Heart left ventricle (tissue), 16 donors: ENCODE measurements at regions not wholly inside any gene's neighbourhood (a gene's known extent, or its start where the extent isn't known, plus 50 kb on each side); places are given as distances from the start of the nearest gene placed in this dataset.

Experiments
- ATAC-seq, 4 donors: fragments of 200-7000 bp; cut with Tn5 transposase; one replicate each; pipeline ENCODE4 v1.9.1; 2020 to 2022; ENCODE audit warnings: moderate library complexity in 4 of 4, mild to moderate bottlenecking in 3 of 4, moderate number of reproducible peaks in 1 of 4
- DNase-seq, 5 donors: peaks; one replicate each; pipeline ENCODE4 v3.0.0-alpha.2; 2020
- H3K27ac ChIP-seq, 12 donors: fragments of 200-600 bp; sonication (generic) in 4 of 12; one replicate each; pipeline versions ENCODE4 v1.5.0 to v1.8.0; 2016 to 2022; ENCODE audit warnings: mild to moderate bottlenecking in 2 of 12
- H3K27me3 ChIP-seq, 9 donors: fragments of 200-600 bp; sonication (generic) in 2 of 9; one replicate each; pipeline versions ENCODE4 v1.5.1 to v1.8.0; 2016 to 2022; ENCODE audit warnings: mild to moderate bottlenecking in 3 of 9
- H3K36me3 ChIP-seq, 9 donors: fragments of 200-600 bp; sonication (generic) in 2 of 9; one replicate each; pipeline versions ENCODE4 v1.5.0 to v1.8.0; 2018 to 2022; ENCODE audit warnings: mild to moderate bottlenecking in 2 of 9
- H3K4me1 ChIP-seq, 12 donors: fragments of 200-600 bp; sonication (generic) in 4 of 12; one replicate each; pipeline versions ENCODE4 v1.5.0 to v1.8.0; 2016 to 2022; ENCODE audit warnings: mild to moderate bottlenecking in 3 of 12
- H3K4me3 ChIP-seq, 12 donors: fragments of 200-600 bp; sonication (generic) in 4 of 12; one replicate each; pipeline versions ENCODE4 v1.5.0 to v1.8.0; 2017 to 2022; ENCODE audit warnings: mild to moderate bottlenecking in 9 of 12, moderate library complexity in 4 of 12
- H3K9me3 ChIP-seq, 12 donors: fragments of 200-600 bp; sonication (generic) in 4 of 12; one replicate each; pipeline versions ENCODE4 v1.5.0 to v1.8.0; 2016 to 2022; ENCODE audit warnings: mild to moderate bottlenecking in 1 of 12
- POLR2A ChIP-seq, 2 donors: fragments of 450-650 bp; IDR thresholded peaks; one replicate each; pipeline ENCODE4 v1.6.1; 2017; ENCODE audit warnings: antibody characterized with exemption in 2 of 2, mild to moderate bottlenecking in 2 of 2, moderate library complexity in 2 of 2
- WGBS, 4 donors: extraction: QIAGEN DNeasy Blood & Tissue Kit in 2 of 4; methylation state at CpG; one replicate each; pipeline versions ENCODE4 v1.1.5 to v1.1.7; 2013 to 2018; 5-methylcytosine and 5-hydroxymethylcytosine counted together
- intact Hi-C, 10 donors: fragments of 100-400 bp; cut with DNase I; formaldehyde crosslinking; loops; one replicate each; pipeline versions ENCODE4 v1.11.1 to v1.14.2; 2022
- TF ChIP-seq, protein P1 (sequence below), 12 donors: fragments of 200-600 bp; sonication (generic) in 4 of 12; IDR thresholded peaks; one replicate each; pipeline versions ENCODE4 v1.5.0 to v1.8.0; 2018 to 2022; ENCODE audit warnings: antibody characterized with exemption in 12 of 12, mild to moderate bottlenecking in 5 of 12
- donor health status: ischemic (EF 13 %, LVEDD 7.1; RV severe dilation, severe dysfunction).
- donor health status: healthy with polysubstance abuse.
- donor health status: DM: no; HTN: yes; CAD: no.
- donor health status: DM: no; HTN: no; CAD: no.
- donor health status: ischemic (EF 25% LVEDD 6.9; RV normal size, moderate dysfunction).
- donor health status: ischemic (EF 25% LVEDD 5.7; RV mildly dilated, moderate dysfunction).
- donor health status: healthy.
- donor health status: DM: yes; HTN: yes; CAD: no.
- donor health status: ischemic (EF 35%, LVEDD 5.7; RV mildly dilated, moderate dysfunction).
- donor health status: nonischemic (EF 11% LVEDD 7.7; RV severe dilation, severe dysfunction).
- donor health status: DM: yes; HTN: yes; CAD: no.
- donor health status: PGD.
- donor health status: ischemic (EF 29% LVEDD 5.4; RV normal size, mild dysfunction).
- donor health status: nonischemic (EF 23%, LVEDD 6.1; RV moderate dilation, normal function).

DNA sequence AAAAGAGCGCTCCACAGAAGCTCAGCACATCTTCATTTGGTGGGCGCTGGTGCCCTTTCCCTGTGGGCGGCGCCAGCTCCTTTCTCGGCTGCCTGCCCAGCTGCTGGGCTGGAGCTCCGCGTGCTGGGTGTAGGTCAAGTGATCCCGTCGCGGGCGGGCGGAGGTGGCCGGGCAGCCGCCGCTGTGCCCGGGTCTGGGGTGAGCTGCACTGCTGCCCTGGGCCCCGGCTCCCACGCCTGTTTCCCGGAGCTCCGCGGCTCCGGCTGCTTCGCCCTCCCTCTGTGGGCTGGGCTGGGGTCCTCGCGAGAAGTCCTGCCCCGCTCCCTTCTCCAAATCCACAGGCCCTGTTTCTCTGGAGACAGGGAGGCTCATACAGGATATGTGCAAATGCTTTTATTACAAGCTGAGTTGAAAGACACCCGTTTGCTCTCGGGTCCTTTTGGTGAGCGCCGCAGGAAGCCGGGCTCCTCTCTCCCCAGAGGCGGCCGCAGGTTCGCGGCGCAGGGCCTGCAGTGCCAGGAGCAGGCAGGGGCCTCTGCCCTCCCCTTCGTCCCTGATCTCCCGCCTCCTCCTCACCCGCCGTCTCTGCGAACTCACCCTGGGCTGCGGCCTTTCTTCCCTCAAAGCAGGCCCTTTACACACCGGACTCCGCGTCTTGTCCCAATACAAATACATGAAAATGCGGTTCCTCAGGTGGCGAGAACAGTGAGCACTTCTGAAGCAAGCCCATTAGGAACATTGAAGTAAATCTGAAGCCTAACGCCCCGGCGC, 67.8 kb upstream of the CAPRIN2 start:
- no peaks in the 10 kb centered on the region for H3K36me3 ChIP-seq
- H3K27me3 ChIP-seq, result peaks cover 0 to 7% (median 0%) of the 10 kb centered on the region in 9 donors
- intact Hi-C loops, result no loop called here
- ATAC-seq (peak; percentile 80 to 94 (median 91)), DNase-seq (peak; percentile 63 to 88 (median 79))
- peak overlapping the region in 11 of 12 donors; percentile 15 to 89 (median 74) for H3K27ac ChIP-seq
- H3K9me3 ChIP-seq, result no peaks in the 10 kb centered on the region
- TF ChIP-seq POLR2A (IDR thresholded peaks at IDR 0.05), result peak in 1 of 2 donors; percentile 29
- TF ChIP-seq, protein P1, sequence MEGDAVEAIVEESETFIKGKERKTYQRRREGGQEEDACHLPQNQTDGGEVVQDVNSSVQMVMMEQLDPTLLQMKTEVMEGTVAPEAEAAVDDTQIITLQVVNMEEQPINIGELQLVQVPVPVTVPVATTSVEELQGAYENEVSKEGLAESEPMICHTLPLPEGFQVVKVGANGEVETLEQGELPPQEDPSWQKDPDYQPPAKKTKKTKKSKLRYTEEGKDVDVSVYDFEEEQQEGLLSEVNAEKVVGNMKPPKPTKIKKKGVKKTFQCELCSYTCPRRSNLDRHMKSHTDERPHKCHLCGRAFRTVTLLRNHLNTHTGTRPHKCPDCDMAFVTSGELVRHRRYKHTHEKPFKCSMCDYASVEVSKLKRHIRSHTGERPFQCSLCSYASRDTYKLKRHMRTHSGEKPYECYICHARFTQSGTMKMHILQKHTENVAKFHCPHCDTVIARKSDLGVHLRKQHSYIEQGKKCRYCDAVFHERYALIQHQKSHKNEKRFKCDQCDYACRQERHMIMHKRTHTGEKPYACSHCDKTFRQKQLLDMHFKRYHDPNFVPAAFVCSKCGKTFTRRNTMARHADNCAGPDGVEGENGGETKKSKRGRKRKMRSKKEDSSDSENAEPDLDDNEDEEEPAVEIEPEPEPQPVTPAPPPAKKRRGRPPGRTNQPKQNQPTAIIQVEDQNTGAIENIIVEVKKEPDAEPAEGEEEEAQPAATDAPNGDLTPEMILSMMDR (IDR thresholded peaks at IDR 0.05), result peak in 4 of 12 donors; percentile 14 to 24 (median 16)
- H3K4me1 ChIP-seq, result peaks cover 0 to 16% (median 4%) of the 10 kb centered on the region in 12 donors
- peak overlapping the region; percentile 20 to 70 (median 54) for H3K4me3 ChIP-seq
- 6 to 16% (median 8%) methylated on average over 37 to 50 of the region's 50 CpGs for WGBS, 4 donors

DNA sequence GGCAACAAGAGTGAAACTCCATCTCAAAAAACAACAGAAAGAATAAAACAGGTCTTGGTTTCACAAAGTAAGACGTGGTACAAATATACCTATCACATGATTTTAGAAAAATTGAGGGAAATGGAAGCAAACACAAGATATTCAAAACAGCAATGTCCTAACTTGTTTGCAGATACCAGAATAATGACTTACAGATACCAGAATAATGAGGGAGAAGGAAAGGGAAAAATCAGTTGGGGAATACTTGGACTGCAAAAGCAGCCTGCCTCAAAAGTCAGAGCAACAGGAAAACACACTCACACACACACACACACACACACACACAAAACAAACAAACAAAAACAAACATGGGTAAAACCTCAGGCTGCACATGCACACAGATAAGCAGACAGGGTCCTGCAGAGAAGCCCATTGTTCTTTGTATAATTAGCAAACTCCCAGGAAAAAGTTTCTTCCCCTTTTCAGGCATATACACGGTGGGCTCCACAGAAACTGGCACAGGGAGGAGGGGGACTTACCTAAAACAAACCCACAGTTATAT, 65.7 kb upstream of the CAPRIN2 start:
- no peak for ATAC-seq
- no peak for DNase-seq

DNA sequence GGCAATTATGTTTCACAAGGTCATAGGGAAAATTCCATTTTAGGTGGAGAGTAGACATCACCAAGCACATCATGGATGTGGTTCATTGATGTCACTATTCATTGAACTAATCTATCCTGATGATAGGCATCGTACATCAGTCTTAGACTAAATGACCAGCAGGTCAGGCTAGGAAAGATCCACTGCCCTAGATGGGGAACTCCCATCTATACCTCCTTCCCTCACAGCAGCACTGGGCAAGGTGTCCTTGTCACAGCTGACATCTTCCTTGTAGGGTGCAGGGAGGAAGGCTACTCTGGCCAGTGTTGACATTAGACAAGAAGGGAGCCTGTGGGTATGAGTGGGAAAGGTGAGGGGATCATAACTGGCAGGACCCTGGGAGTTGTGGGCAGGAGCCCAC, 63.8 kb upstream of the CAPRIN2 start:
- ATAC-seq, result no peak
- no peak for DNase-seq
- Histone ChIP-seq H3K27ac (no peak overlapping the region), H3K36me3 (no peaks in the 10 kb centered on the region), H3K4me3 (no peak overlapping the region), H3K27me3 (peaks cover 0 to 7% (median 0%) of the 10 kb centered on the region in 9 donors), H3K4me1 (peaks cover 0 to 15% (median 4%) of the 10 kb centered on the region in 12 donors), H3K9me3 (no peaks in the 10 kb centered on the region)
- TF ChIP-seq POLR2A (IDR thresholded peaks at IDR 0.05), result no peak
- TF ChIP-seq, protein P1 (IDR thresholded peaks at IDR 0.05), result no peak
- intact Hi-C loops, result loop anchor here in 1 of 10 donors (10.0 kb wide), 1 partner anchor 124 kb away; the partner anchor contains the start of gene IPO8
- 92 to 100% (median 94%) methylated on average over 1 of the region's 1 CpG for WGBS, 4 donors

More for the DNA sequence above, 65.7 kb upstream of the CAPRIN2 start:
- intact Hi-C loops, result no loop called here
- H3K4me3 ChIP-seq, result no peak overlapping the region
- H3K27ac ChIP-seq, result no peak overlapping the region
- peaks cover 0 to 7% (median 0%) of the 10 kb centered on the region in 9 donors for H3K27me3 ChIP-seq
- TF ChIP-seq, protein P1 (IDR thresholded peaks at IDR 0.05), result no peak
- no peak for TF ChIP-seq POLR2A (IDR thresholded peaks at IDR 0.05)
- WGBS, 4 donors, result 59 to 70% (median 65%) methylated on average over 2 of the region's 2 CpGs
- peaks cover 0 to 16% (median 4%) of the 10 kb centered on the region in 12 donors for H3K4me1 ChIP-seq
- H3K9me3 ChIP-seq, result no peaks in the 10 kb centered on the region
- H3K36me3 ChIP-seq, result no peaks in the 10 kb centered on the region
